ENCODE measurements at regions not wholly inside any gene's neighbourhood (a gene's known extent, or its start where the extent isn't known, plus 50 kb on each side); places are given as distances from the start of the nearest gene placed in this dataset.
"Not testable (repeated sequence)": the region's sequence is repeated elsewhere in the genome, so short reads cannot be mapped to it uniquely, and the experiment has no call there.

- DNase-seq (no peak), FAIRE-seq (no peak)
- Histone ChIP-seq H3K27ac (ENCODE audit: low read depth in 1 of 3, low read length in 2 of 3) (no peak overlapping the region), H3K9me3 (ENCODE audit: control insufficient read depth in 2 of 2, insufficient read depth in 1 of 2, low read depth in 1 of 2, low read length in 1 of 2) (peaks cover 0 to 3% of the 10 kb centered on the region in 2 donors), H3K4me3 (ENCODE audit: low read depth in 1 of 3, low read length in 3 of 3) (no peak overlapping the region), H3K36me3 (ENCODE audit: control insufficient read depth in 3 of 3, insufficient read depth in 2 of 3, low read depth in 1 of 3, low read length in 3 of 3) (no peaks in the 10 kb centered on the region), H3K4me1 (ENCODE audit: control insufficient read depth in 3 of 3, insufficient read depth in 2 of 3, low read depth in 1 of 3, low read length in 2 of 3) (peaks cover 0 to 19% (median 0%) of the 10 kb centered on the region in 3 donors), H3K27me3 (ENCODE audit: control insufficient read depth in 3 of 3, insufficient read depth in 3 of 3, low read length in 3 of 3) (no peaks in the 10 kb centered on the region)
- 66 to 90% (median 67%) methylated on average over 2 of the region's 2 CpGs for WGBS, 3 donors
Observed at GRCh38 chr3:144746631-144747030, 775.0 kb downstream of the DIPK2A start.

GRCh38 chr3:144749536-144750253 is 778.1 kb downstream of the DIPK2A start:
- not testable (repeated sequence) for H3K36me3 ChIP-seq (ENCODE audit: control insufficient read depth in 3 of 3, insufficient read depth in 2 of 3, low read depth in 1 of 3, low read length in 3 of 3); H3K9me3 ChIP-seq (ENCODE audit: control insufficient read depth in 2 of 2, insufficient read depth in 1 of 2, low read depth in 1 of 2, low read length in 1 of 2); H3K4me3 ChIP-seq (ENCODE audit: low read depth in 1 of 3, low read length in 3 of 3); H3K27ac ChIP-seq (ENCODE audit: low read depth in 1 of 3, low read length in 2 of 3); H3K4me1 ChIP-seq (ENCODE audit: control insufficient read depth in 3 of 3, insufficient read depth in 2 of 3, low read depth in 1 of 3, low read length in 2 of 3); FAIRE-seq; DNase-seq; H3K27me3 ChIP-seq (ENCODE audit: control insufficient read depth in 3 of 3, insufficient read depth in 3 of 3, low read length in 3 of 3)
- 96 to 97% (median 97%) methylated on average over 36 to 38 of the region's 38 CpGs for WGBS, 3 donors

- H3K27ac ChIP-seq (ENCODE audit: low read depth in 1 of 3, low read length in 2 of 3) = no peak overlapping the region
- WGBS, 3 donors = 83 to 84% (median 83%) methylated on average over 3 of the region's 3 CpGs
Observed at GRCh38 chr3:144754076-144754783, 782.6 kb downstream of the DIPK2A start.

GRCh38 chr3:144756704-144757440 is 785.2 kb downstream of the DIPK2A start:
- no peaks in the 10 kb centered on the region for H3K4me1 ChIP-seq (ENCODE audit: control insufficient read depth in 3 of 3, insufficient read depth in 2 of 3, low read depth in 1 of 3, low read length in 2 of 3)
- FAIRE-seq (no peak), DNase-seq (no peak)
- H3K27me3 ChIP-seq (ENCODE audit: control insufficient read depth in 3 of 3, insufficient read depth in 3 of 3, low read length in 3 of 3) = no peaks in the 10 kb centered on the region
- no peak overlapping the region for H3K4me3 ChIP-seq (ENCODE audit: low read depth in 1 of 3, low read length in 3 of 3)
- 90 to 96% (median 92%) methylated on average over 21 to 27 of the region's 27 CpGs for WGBS, 3 donors
- H3K36me3 ChIP-seq (ENCODE audit: control insufficient read depth in 3 of 3, insufficient read depth in 2 of 3, low read depth in 1 of 3, low read length in 3 of 3) = no peaks in the 10 kb centered on the region
- peaks cover 0 to 4% of the 10 kb centered on the region in 2 donors for H3K9me3 ChIP-seq (ENCODE audit: control insufficient read depth in 2 of 2, insufficient read depth in 1 of 2, low read depth in 1 of 2, low read length in 1 of 2)
- no peak overlapping the region for H3K27ac ChIP-seq (ENCODE audit: low read depth in 1 of 3, low read length in 2 of 3)

More at GRCh38 chr3:144754076-144754783, 782.6 kb downstream of the DIPK2A start:
- no peaks in the 10 kb centered on the region for H3K36me3 ChIP-seq (ENCODE audit: control insufficient read depth in 3 of 3, insufficient read depth in 2 of 3, low read depth in 1 of 3, low read length in 3 of 3)
- no peaks in the 10 kb centered on the region for H3K4me1 ChIP-seq (ENCODE audit: control insufficient read depth in 3 of 3, insufficient read depth in 2 of 3, low read depth in 1 of 3, low read length in 2 of 3)
- DNase-seq (no peak), FAIRE-seq (no peak)
- no peaks in the 10 kb centered on the region for H3K27me3 ChIP-seq (ENCODE audit: control insufficient read depth in 3 of 3, insufficient read depth in 3 of 3, low read length in 3 of 3)
- peaks cover 0 to 7% of the 10 kb centered on the region in 2 donors for H3K9me3 ChIP-seq (ENCODE audit: control insufficient read depth in 2 of 2, insufficient read depth in 1 of 2, low read depth in 1 of 2, low read length in 1 of 2)
- no peak overlapping the region for H3K4me3 ChIP-seq (ENCODE audit: low read depth in 1 of 3, low read length in 3 of 3)

- 51 to 57% (median 54%) methylated on average over 2 of the region's 2 CpGs for WGBS, 3 donors
- Histone ChIP-seq H3K4me1 (ENCODE audit: control insufficient read depth in 3 of 3, insufficient read depth in 2 of 3, low read depth in 1 of 3, low read length in 2 of 3) (no peaks in the 10 kb centered on the region), H3K4me3 (ENCODE audit: low read depth in 1 of 3, low read length in 3 of 3) (no peak overlapping the region), H3K9me3 (ENCODE audit: control insufficient read depth in 2 of 2, insufficient read depth in 1 of 2, low read depth in 1 of 2, low read length in 1 of 2) (peaks cover 0 to 4% of the 10 kb centered on the region in 2 donors), H3K27ac (ENCODE audit: low read depth in 1 of 3, low read length in 2 of 3) (no peak overlapping the region), H3K27me3 (ENCODE audit: control insufficient read depth in 3 of 3, insufficient read depth in 3 of 3, low read length in 3 of 3) (no peaks in the 10 kb centered on the region), H3K36me3 (ENCODE audit: control insufficient read depth in 3 of 3, insufficient read depth in 2 of 3, low read depth in 1 of 3, low read length in 3 of 3) (no peaks in the 10 kb centered on the region)
- FAIRE-seq (no peak), DNase-seq (peak; percentile 3 to 23)
Observed at GRCh38 chr3:144760831-144761230, 789.2 kb downstream of the DIPK2A start.

GRCh38 chr3:144762091-144762490 is 790.5 kb downstream of the DIPK2A start:
- DNase-seq (no peak), FAIRE-seq (no peak)
- Histone ChIP-seq H3K9me3 (ENCODE audit: control insufficient read depth in 2 of 2, insufficient read depth in 1 of 2, low read depth in 1 of 2, low read length in 1 of 2) (peaks cover 0 to 4% of the 10 kb centered on the region in 2 donors), H3K27me3 (ENCODE audit: control insufficient read depth in 3 of 3, insufficient read depth in 3 of 3, low read length in 3 of 3) (no peaks in the 10 kb centered on the region), H3K4me1 (ENCODE audit: control insufficient read depth in 3 of 3, insufficient read depth in 2 of 3, low read depth in 1 of 3, low read length in 2 of 3) (no peaks in the 10 kb centered on the region), H3K27ac (ENCODE audit: low read depth in 1 of 3, low read length in 2 of 3) (no peak overlapping the region), H3K4me3 (ENCODE audit: low read depth in 1 of 3, low read length in 3 of 3) (no peak overlapping the region), H3K36me3 (ENCODE audit: control insufficient read depth in 3 of 3, insufficient read depth in 2 of 3, low read depth in 1 of 3, low read length in 3 of 3) (no peaks in the 10 kb centered on the region)
- whole genome bisulfite sequencing, 3 donors = 92 to 98% (median 94%) methylated on average over 1 of the region's 1 CpG

- whole genome bisulfite sequencing, 3 donors = 11 to 44% (median 34%) methylated on average over 3 of the region's 3 CpGs
- DNase-seq (peak; percentile 39 to 49), FAIRE-seq (no peak)
- peak overlapping the region in 1 of 3 donors; percentile 60 for H3K27ac ChIP-seq (ENCODE audit: low read depth in 1 of 3, low read length in 2 of 3)
- no peaks in the 10 kb centered on the region for H3K36me3 ChIP-seq (ENCODE audit: control insufficient read depth in 3 of 3, insufficient read depth in 2 of 3, low read depth in 1 of 3, low read length in 3 of 3)
- H3K9me3 ChIP-seq (ENCODE audit: control insufficient read depth in 2 of 2, insufficient read depth in 1 of 2, low read depth in 1 of 2, low read length in 1 of 2) = no peaks in the 10 kb centered on the region
- peak overlapping the region in 1 of 3 donors; percentile 13 for H3K4me3 ChIP-seq (ENCODE audit: low read depth in 1 of 3, low read length in 3 of 3)
- H3K27me3 ChIP-seq (ENCODE audit: control insufficient read depth in 3 of 3, insufficient read depth in 3 of 3, low read length in 3 of 3) = no peaks in the 10 kb centered on the region
- no peaks in the 10 kb centered on the region for H3K4me1 ChIP-seq (ENCODE audit: control insufficient read depth in 3 of 3, insufficient read depth in 2 of 3, low read depth in 1 of 3, low read length in 2 of 3)
Observed at GRCh38 chr3:144763878-144764454, 792.3 kb downstream of the DIPK2A start.

- Histone ChIP-seq H3K27ac (ENCODE audit: low read depth in 1 of 3, low read length in 2 of 3) (no peak overlapping the region), H3K9me3 (ENCODE audit: control insufficient read depth in 2 of 2, insufficient read depth in 1 of 2, low read depth in 1 of 2, low read length in 1 of 2) (no peaks in the 10 kb centered on the region), H3K36me3 (ENCODE audit: control insufficient read depth in 3 of 3, insufficient read depth in 2 of 3, low read depth in 1 of 3, low read length in 3 of 3) (no peaks in the 10 kb centered on the region), H3K4me1 (ENCODE audit: control insufficient read depth in 3 of 3, insufficient read depth in 2 of 3, low read depth in 1 of 3, low read length in 2 of 3) (no peaks in the 10 kb centered on the region), H3K27me3 (ENCODE audit: control insufficient read depth in 3 of 3, insufficient read depth in 3 of 3, low read length in 3 of 3) (no peaks in the 10 kb centered on the region), H3K4me3 (ENCODE audit: low read depth in 1 of 3, low read length in 3 of 3) (no peak overlapping the region)
- 22 to 59% (median 36%) methylated on average over 1 of the region's 1 CpG for WGBS, 3 donors
- DNase-seq (no peak), FAIRE-seq (no peak)
Observed at GRCh38 chr3:144770281-144770680, 798.7 kb downstream of the DIPK2A start.

Data from small intestine (tissue), 7 donors.